PC-3 (cell line): ENCODE measurements at regions not wholly inside any gene's neighbourhood (a gene's known extent, or its start where the extent isn't known, plus 50 kb on each side); places are given as distances from the start of the nearest gene placed in this dataset.

Experiments used
- ATAC-seq: fragments of 200-7000 bp; cut with Tn5 transposase; 2 replicates; pipeline ENCODE4 v1.9.1; 2020; ENCODE audit warnings: mild to moderate bottlenecking, moderate library complexity
- BruUV-seq: library from RNA; stranded (reverse); fragments of 400-500 nt; replicated peaks from 2 replicates; lab custom pipeline; 2021; lab: Mats Ljungman, UMichigan
- CTCF ChIA-PET: fragments of 300-600 bp; sonication (Branson Sonifier 250); formaldehyde crosslinking; loops from one replicate; lab custom pipeline; 2022; ENCODE audit warnings: antibody characterized with exemption; lab: Charles Lee
- POLR2A ChIA-PET: fragments of 300-600 bp; sonication (Branson Sonifier 250); formaldehyde crosslinking; loops from one replicate; lab custom pipeline; 2022; ENCODE audit warnings: antibody characterized with exemption; ENCODE audit not compliant: unreplicated experiment; lab: Charles Lee
- DNase-seq: peaks from one replicate; pipeline ENCODE4 v3.0.0-alpha.2; 2015
- H2AFZ ChIP-seq: fragments of 300-600 bp; sonication (generic); 2 replicates; pipeline ENCODE4 v1.6.0; 2016; ENCODE audit warnings: antibody characterized with exemption, low read length
- H3F3A ChIP-seq: fragments of 300-600 bp; sonication (generic); one replicate; pipeline ENCODE4 v1.6.0; 2017; ENCODE audit warnings: antibody characterized with exemption, low read length, control low read depth, mild to moderate bottlenecking; ENCODE audit not compliant: unreplicated experiment
- H3K27ac ChIP-seq: fragments of 300-600 bp; sonication (generic); 2 replicates; pipeline ENCODE4 v1.5.1; 2016; ENCODE audit warnings: mild to moderate bottlenecking, low read length
- H3K27me3 ChIP-seq: fragments of 300-600 bp; sonication (generic); 2 replicates; pipeline ENCODE4 v1.6.1; 2016; ENCODE audit warnings: low read length, mixed read lengths
- H3K36me3 ChIP-seq: fragments of 300-600 bp; sonication (generic); 2 replicates; pipeline ENCODE4 v1.6.1; 2016; ENCODE audit warnings: low read depth, mixed run types, low read length, mixed read lengths
- H3K4me1 ChIP-seq: fragments of 300-600 bp; sonication (generic); 2 replicates; pipeline ENCODE4 v1.5.1; 2016; ENCODE audit warnings: low read length; ENCODE audit not compliant: insufficient read depth
- H3K4me2 ChIP-seq: fragments of 300-600 bp; sonication (generic); 2 replicates; pipeline ENCODE4 v1.6.0; 2016; ENCODE audit warnings: low read length
- H3K4me3 ChIP-seq: fragments of 300-600 bp; sonication (generic); 2 replicates; pipeline ENCODE4 v1.5.1; 2016; ENCODE audit warnings: mild to moderate bottlenecking, low read length, mixed read lengths
- H3K79me2 ChIP-seq: fragments of 300-600 bp; sonication (generic); 2 replicates; pipeline ENCODE4 v1.6.1; 2017; ENCODE audit warnings: low read length, mixed read lengths
- H3K9ac ChIP-seq: fragments of 300-600 bp; sonication (generic); 2 replicates; pipeline ENCODE4 v1.6.0; 2016; ENCODE audit warnings: mild to moderate bottlenecking, low read length
- H3K9me2 ChIP-seq: fragments of 300-600 bp; sonication (generic); replicated peaks from 2 replicates; pipeline ENCODE4 v1.6.1; 2016; ENCODE audit warnings: mixed run types, low read length, mixed read lengths
- H3K9me3 ChIP-seq: fragments of 300-600 bp; sonication (generic); 2 replicates; pipeline ENCODE4 v1.6.1; 2016; ENCODE audit warnings: low read length, mixed read lengths
- H4K20me1 ChIP-seq: fragments of 300-600 bp; sonication (generic); 2 replicates; pipeline ENCODE4 v1.6.1; 2016; ENCODE audit warnings: low read length, mixed read lengths
- EZH2 ChIP-seq: fragments of 300-600 bp; sonication (generic); IDR thresholded peaks from one replicate; pipeline ENCODE4 v1.6.1; 2017; ENCODE audit warnings: antibody characterized with exemption, mild to moderate bottlenecking, low read length; ENCODE audit not compliant: unreplicated experiment
- EZH2phosphoT487 ChIP-seq: fragments of 300-600 bp; sonication (generic); IDR thresholded peaks from 2 replicates; pipeline ENCODE4 v1.6.1; 2018; ENCODE audit warnings: mild to moderate bottlenecking, antibody characterized with exemption, low read length, borderline replicate concordance
- intact Hi-C: fragments of 100-400 bp; cut with micrococcal nuclease; formaldehyde crosslinking; loops from 2 replicates; pipeline ENCODE4 v1.9.0; 2023
- TF ChIP-seq, protein P1 (sequence below): fragments of 300-600 bp; sonication (generic); conservative IDR thresholded peaks from 2 replicates; pipeline ENCODE4 v1.5.1; 2017; ENCODE audit warnings: antibody characterized with exemption, low read depth, mild to moderate bottlenecking, low read length

DNA sequence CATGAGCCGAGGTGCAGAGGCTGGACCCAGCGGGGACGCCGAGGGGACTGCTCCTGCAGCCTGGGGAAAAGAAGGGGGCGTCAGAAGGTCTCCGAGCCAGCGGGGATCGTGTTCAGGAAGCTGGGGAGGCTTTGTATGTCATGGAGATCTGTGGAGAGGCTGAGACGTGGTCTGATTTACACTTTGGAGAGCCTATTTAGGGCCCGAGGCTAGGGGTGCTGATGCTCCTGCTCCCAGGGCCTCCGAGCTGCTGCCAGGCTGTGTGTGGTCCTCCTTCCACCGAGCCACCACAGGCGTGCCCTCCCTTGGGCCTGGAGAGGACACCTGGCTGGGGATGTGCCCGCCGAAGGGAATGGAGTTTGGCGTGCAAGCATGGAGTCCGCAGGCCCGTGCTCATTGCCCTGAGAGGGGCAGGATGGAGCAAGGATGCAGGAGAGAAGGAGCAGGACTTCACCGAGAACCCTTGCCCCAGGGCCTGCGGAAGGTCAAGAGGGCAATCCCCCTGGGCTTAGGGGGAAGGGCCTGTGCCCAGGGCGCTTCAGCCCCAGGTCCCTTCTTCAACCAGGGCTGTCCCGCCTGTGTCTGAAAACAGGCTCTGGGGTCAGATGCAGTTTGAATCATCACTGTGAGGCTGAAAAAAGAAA is 252.5 kb downstream of the VAPA start:
- no peak for TF ChIP-seq EZH2phosphoT487
- TF ChIP-seq, protein P1, sequence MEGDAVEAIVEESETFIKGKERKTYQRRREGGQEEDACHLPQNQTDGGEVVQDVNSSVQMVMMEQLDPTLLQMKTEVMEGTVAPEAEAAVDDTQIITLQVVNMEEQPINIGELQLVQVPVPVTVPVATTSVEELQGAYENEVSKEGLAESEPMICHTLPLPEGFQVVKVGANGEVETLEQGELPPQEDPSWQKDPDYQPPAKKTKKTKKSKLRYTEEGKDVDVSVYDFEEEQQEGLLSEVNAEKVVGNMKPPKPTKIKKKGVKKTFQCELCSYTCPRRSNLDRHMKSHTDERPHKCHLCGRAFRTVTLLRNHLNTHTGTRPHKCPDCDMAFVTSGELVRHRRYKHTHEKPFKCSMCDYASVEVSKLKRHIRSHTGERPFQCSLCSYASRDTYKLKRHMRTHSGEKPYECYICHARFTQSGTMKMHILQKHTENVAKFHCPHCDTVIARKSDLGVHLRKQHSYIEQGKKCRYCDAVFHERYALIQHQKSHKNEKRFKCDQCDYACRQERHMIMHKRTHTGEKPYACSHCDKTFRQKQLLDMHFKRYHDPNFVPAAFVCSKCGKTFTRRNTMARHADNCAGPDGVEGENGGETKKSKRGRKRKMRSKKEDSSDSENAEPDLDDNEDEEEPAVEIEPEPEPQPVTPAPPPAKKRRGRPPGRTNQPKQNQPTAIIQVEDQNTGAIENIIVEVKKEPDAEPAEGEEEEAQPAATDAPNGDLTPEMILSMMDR = no peak
- no peak for TF ChIP-seq EZH2
- H3K4me1 ChIP-seq = no peaks in the 10 kb centered on the region
- no peaks in the 10 kb centered on the region for H3K9me2 ChIP-seq
- DNase-seq (no peak), ATAC-seq (no peak)
- H3K9me3 ChIP-seq = no peaks in the 10 kb centered on the region
- no peaks in the 10 kb centered on the region for H3K36me3 ChIP-seq
- H2AFZ ChIP-seq = no peak overlapping the region
- H3F3A ChIP-seq = no peaks in the 10 kb centered on the region
- no peaks in the 10 kb centered on the region for H3K79me2 ChIP-seq
- POLR2A ChIA-PET = no interaction called here
- H3K4me2 ChIP-seq = no peak overlapping the region
- no peaks in the 10 kb centered on the region for H4K20me1 ChIP-seq
- no peak overlapping the region for H3K27ac ChIP-seq
- CTCF ChIA-PET = no interaction called here
- no peak overlapping the region for H3K4me3 ChIP-seq
- intact Hi-C loops = no loop called here
- no TSS peak for BruUV-seq
- H3K9ac ChIP-seq = no peak overlapping the region
- H3K27me3 ChIP-seq = peaks cover 32% of the 10 kb centered on the region

DNA sequence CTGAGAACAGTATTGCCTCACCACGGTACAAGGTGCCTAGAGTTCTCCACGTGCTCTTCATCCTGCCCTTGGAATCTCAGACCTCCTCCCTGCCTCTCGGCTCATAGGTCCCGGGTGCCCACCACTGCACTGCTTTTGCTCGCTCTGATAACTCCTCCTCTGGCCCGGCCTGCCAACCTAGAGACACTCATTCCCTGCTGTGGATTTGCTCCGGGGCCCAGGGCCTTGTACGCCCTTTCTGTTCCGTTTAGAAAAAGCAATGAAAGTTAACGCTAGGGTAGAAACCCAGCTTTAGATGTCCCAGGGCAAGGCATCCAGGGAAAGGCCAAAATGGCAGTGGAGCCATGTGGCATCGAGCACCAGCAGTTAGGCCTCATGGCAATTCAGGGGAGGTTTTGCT is 253.9 kb downstream of the VAPA start:
- no peaks in the 10 kb centered on the region for H3K4me1 ChIP-seq
- no peak overlapping the region for H3K27ac ChIP-seq
- ChIA-PET CTCF (no interaction called here), POLR2A (no interaction called here)
- TF ChIP-seq EZH2 (no peak), EZH2phosphoT487 (no peak)
- BruUV-seq = no TSS peak
- no peak overlapping the region for H2AFZ ChIP-seq
- no peaks in the 10 kb centered on the region for H3F3A ChIP-seq
- H3K79me2 ChIP-seq = no peaks in the 10 kb centered on the region
- H3K4me2 ChIP-seq = no peak overlapping the region
- no peaks in the 10 kb centered on the region for H3K9me3 ChIP-seq
- H3K36me3 ChIP-seq = no peaks in the 10 kb centered on the region
- no peak overlapping the region for H3K9ac ChIP-seq
- H3K27me3 ChIP-seq = 0 out of 2 replicates have a peak, but pooled peaks cover 23% of the 10 kb centered on the region
- ATAC-seq (no peak), DNase-seq (no peak)
- no peaks in the 10 kb centered on the region for H3K9me2 ChIP-seq
- no peak overlapping the region for H3K4me3 ChIP-seq
- intact Hi-C loops = no loop called here
- no peaks in the 10 kb centered on the region for H4K20me1 ChIP-seq

DNA sequence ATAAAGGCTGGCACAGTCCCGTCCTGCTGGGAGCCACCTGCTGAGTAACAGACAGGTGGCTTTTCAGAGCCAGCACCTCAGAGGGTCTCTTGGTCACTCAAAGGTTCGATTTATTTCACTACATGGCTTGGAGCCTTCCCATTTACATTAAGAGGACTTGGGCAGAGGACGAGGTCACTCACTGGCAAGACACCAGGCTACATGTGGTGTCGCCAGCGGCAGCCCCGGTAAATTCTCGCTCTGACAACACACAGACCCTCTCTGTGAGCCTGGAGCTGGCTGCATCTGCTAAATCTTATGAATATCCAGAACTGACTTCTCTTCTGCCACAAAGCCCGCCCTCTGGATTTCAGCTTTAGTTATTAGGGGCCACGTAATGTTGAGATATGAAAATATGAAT is 254.7 kb downstream of the VAPA start:
- ATAC-seq = no peak
- Histone ChIP-seq H2AFZ (no peak overlapping the region), H3K9me3 (no peaks in the 10 kb centered on the region), H3F3A (no peaks in the 10 kb centered on the region), H3K4me1 (no peaks in the 10 kb centered on the region), H3K9ac (no peak overlapping the region), H4K20me1 (no peaks in the 10 kb centered on the region), H3K79me2 (no peaks in the 10 kb centered on the region), H3K36me3 (no peaks in the 10 kb centered on the region), H3K27me3 (0 out of 2 replicates have a peak, but pooled peaks cover 23% of the 10 kb centered on the region), H3K27ac (no peak overlapping the region), H3K9me2 (no peaks in the 10 kb centered on the region), H3K4me2 (no peak overlapping the region), H3K4me3 (no peak overlapping the region)
- intact Hi-C loops = no loop called here
- BruUV-seq = no TSS peak
- DNase-seq = no peak
- ChIA-PET CTCF (no interaction called here), POLR2A (no interaction called here)
- TF ChIP-seq EZH2 = no peak
- TF ChIP-seq, protein P1 = no peak
- no peak for TF ChIP-seq EZH2phosphoT487
